GM18517 (cell line): ENCODE measurements at regions not wholly inside any gene's neighbourhood (a gene's known extent, or its start where the extent isn't known, plus 50 kb on each side); places are given as distances from the start of the nearest gene placed in this dataset.

Experiments
- ATAC-seq: cut with Tn5 transposase; IDR thresholded peaks from one replicate; pipeline ENCODE4 v1.9.1; 2021; ENCODE audit warnings: mild to moderate bottlenecking, moderate library complexity; ENCODE audit not compliant: unreplicated experiment

DNA sequence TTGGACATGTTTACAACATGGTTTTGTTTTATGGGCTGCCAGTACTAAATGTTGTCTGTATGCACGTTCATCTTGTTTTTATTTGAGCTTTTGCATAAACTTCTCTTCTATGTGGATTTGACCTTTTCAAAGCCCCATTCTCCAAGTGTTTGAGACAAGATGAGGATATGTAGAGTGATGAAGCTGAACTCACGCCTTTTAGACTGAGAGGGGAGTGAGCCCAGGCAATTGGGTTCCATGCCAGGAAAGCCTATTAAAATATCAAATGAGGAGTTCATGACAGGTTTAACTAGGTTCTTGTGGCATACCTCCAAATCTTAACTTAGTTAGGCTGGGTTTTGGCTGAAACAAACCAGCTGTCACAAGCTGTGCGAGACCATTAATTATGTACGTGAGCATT is 170.4 kb upstream of the LDB2 start:
- no peak for ATAC-seq

DNA sequence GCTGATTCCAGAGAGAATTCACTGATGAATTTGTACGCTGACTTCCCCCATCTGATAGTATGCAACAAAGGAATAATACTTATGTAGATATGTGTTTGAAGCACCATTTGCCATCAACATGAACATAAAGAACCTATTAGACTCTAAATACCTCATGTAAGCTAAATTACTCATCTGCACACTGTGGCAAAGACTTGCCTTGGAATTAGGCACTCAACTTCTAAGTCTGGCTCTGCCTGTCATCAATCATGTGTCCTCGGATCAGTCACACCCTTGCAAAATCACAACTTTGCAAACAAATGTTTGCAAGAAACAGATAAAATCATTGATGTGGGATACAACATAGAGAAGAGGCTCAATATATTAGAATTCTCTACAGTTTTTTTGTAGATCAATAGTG is 169.9 kb upstream of the LDB2 start:
- ATAC-seq, result no peak

- ATAC-seq, result no peak
Observed at GRCh38 chr4:17066972-17067371, 168.5 kb upstream of the LDB2 start.

DNA sequence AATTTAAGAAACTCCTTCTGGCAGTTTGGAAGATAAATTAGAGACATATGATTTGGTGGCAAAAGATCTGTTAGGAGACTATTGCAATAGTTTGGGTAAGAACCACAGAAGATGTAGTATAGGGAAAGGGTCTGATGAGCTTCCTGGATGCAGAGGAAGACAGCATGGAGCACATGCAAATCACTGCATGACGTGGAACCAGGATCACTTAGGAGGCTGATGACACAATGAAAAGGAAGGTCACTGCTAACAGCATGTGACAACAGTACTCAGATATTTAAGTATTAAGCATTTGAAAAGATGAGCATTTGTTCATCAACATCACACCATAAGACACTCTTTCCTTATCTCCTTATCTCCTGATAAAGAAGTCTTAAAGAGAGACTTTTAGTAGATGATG is 167.8 kb upstream of the LDB2 start:
- ATAC-seq, result no peak

GRCh38 chr4:17065821-17066220 is 167.4 kb upstream of the LDB2 start:
- ATAC-seq, result no peak

- ATAC-seq, result no peak
Observed at GRCh38 chr4:17064959-17065358, 166.5 kb upstream of the LDB2 start.

DNA sequence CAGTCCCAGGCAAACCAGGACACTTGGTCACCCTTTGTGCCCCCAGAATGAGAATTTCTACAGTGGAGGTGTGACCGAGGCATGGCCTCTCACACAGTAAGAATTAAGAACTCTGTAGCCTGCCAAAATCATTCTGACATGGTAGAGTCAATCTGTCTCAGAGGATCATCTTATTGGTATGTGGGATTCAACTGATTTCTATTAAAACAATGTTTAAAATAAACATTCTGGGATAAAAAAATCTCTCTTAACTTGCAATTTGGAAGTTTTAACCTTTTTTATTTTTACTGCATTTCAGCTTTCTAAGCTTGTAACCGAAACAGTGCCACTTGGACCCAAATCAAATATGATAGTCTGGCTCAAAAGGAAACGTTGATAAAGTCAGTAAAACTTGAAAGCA is 165.4 kb upstream of the LDB2 start:
- no peak for ATAC-seq

- ATAC-seq, result no peak
Observed at GRCh38 chr4:17060230-17060629, 161.8 kb upstream of the LDB2 start.

GRCh38 chr4:17058916-17059741 is 160.7 kb upstream of the LDB2 start:
- ATAC-seq, result no peak

DNA sequence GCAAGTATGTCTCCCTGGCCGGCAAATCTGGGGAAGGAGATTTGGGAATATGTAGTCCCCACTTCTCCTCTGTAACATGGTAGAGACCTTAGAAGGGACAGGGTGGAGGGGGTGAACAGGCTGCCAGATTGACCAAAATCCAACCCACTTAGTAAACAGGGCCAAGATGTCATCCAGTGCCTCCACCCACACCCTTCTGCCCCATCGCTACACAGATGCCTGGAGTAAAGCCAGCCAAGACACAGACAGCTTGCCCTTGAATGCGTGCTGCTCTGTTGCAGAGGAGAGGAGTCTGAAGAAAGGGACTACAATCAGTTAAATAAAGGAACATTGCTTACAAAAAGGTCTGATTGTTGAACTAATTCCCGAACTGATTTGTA is 160.1 kb upstream of the LDB2 start:
- ATAC-seq, result no peak

- no peak for ATAC-seq
Observed at GRCh38 chr4:17057035-17057434, 158.6 kb upstream of the LDB2 start.

- no peak for ATAC-seq
Observed at GRCh38 chr4:17055788-17056187, 157.3 kb upstream of the LDB2 start.

DNA sequence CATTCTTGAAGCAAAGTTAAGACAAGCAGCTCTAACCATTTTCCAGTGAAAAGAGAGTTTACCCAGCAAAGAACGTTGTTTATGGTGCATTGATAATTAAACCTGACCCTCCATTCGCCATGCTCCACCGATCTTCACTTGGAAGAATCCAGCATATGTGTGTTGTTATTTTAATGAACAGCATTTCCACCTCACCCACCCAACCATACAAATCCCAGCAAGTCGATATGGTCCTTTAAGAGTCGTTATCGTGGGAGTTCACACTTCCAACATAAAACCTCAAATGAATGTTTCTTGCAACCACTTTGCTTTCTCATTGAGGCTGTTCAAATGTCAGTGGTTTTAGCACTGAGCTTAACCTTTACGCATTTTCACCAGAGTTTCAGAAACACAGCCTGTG is 147.4 kb upstream of the LDB2 start:
- no peak for ATAC-seq

- no peak for ATAC-seq
Observed at GRCh38 chr4:17038510-17039176, 140.2 kb upstream of the LDB2 start.

DNA sequence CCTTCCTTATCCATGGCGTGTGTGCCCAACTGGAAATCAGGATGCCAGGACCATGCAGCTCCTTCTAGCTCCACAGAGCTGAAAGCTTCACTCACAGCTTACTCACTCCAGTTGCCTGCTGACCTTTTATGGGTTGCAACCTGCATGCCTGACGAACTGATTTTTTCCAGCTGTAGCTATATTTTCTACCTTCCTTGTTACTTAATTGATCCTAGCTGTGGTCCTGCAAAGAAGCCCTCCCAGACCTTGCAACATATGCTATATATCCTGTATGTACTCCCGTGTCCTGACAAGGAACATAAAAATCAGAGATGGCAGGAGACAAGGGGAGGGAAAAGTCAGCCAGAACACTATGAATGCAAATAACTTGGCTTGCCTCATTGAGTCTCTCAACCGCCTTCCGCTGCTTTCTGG is 135.3 kb upstream of the LDB2 start:
- no peak for ATAC-seq

DNA sequence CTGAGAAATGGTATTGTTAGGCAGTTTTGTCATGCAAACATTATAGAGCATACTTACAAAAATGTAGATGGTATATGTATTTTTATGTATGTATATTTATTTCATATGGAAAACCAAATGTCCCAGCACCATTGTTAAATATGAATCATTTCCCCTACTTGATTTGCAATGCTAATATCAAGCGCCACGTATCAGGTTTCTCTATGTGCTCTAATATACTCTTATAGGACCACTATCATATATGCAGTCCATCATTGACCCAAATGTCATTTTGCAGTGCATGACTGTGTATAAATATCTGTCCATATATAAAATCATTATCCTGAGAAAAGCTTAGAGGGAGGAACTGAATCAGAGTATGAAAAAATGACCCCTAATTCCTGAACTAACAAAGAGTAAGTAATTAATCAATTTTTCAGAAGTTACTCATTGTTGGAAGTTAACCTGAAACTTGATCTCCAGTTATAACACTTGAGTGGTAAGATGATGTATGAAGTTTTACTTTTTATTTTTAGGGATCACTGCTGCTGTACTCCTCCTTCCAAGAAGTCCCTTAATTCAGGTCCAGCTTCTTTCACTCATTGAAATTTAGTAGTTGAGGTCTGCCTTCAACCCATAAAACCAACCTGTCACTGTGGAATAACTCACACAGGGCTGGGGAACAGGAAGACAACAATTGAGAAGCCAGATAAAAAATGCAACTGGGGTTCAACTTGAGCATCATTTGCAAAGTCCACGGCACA is 134.8 kb upstream of the LDB2 start:
- ATAC-seq, result no peak

GRCh38 chr4:17030543-17030942 is 132.1 kb upstream of the LDB2 start:
- ATAC-seq, result no peak

DNA sequence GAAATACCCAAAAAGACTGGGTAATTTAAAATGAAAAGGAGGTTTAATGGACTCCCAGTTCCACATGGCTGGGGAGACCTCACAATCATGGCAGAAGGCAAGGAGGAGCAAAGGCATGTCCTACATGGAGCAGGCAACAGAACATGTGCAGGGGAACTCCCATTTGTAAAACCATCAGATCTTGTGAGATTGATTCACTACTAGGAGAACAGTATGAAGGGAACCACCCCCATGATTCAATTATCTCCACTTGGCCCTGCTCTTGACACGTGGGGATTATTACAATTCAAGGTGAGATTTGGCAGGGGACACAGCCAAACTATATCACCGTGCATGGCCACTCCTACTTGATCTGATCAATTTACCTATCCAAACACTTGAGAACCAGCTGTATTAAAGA is 131.5 kb upstream of the LDB2 start:
- ATAC-seq, result no peak

GRCh38 chr4:17029432-17029831 is 131.0 kb upstream of the LDB2 start:
- no peak for ATAC-seq

DNA sequence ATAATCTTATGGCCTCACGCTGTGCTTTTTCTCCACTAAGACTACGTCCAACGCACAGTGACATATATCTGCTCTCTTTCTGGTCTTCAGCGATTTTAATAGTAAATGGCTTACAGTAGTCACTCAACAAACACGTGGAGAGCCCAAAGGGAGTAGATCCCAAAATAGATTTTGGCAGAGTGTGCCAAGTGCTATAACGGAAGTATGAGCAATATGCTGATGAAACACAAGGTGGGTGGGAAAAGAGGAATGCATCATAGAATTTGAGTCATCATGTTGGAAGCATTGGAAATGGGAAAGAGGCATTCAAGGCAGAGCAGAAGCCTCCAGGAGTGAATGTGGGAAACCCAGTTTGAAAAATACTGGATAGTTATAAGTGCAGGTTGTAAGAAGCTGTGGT is 129.1 kb upstream of the LDB2 start:
- no peak for ATAC-seq

GRCh38 chr4:17024425-17024824 is 126.0 kb upstream of the LDB2 start:
- no peak for ATAC-seq

- no peak for ATAC-seq
Observed at GRCh38 chr4:17020901-17021300, 122.5 kb upstream of the LDB2 start.
